ENCODE measurements at regions not wholly inside any gene's neighbourhood (a gene's known extent, or its start where the extent isn't known, plus 50 kb on each side); places are given as distances from the start of the nearest gene placed in this dataset.

DNA sequence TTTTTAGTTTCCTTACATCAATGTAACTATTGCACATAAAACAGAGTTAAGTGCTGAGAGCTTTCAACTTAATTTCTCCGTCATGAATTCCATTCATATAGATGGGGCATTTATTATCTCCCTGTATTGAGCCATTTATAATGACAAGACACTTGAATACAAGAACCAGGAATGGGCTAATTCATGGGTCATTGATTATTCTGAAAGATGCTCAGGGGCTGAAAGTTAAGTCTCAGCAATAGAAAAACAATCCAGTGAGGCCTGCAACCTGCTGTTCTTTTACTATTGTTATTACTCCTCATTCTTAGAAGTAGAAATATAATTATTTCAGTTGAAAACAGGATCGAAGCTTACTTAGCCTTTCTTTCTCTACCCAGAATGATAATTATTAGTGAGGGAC is 307.7 kb downstream of the MMUT start:
- CTCF ChIA-PET, result no interaction called here
- FAIRE-seq, result no peak
- intact Hi-C loops (cut with micrococcal nuclease; ENCODE audit: unreplicated experiment), result no loop called here
- TF ChIP-seq, protein P1, sequence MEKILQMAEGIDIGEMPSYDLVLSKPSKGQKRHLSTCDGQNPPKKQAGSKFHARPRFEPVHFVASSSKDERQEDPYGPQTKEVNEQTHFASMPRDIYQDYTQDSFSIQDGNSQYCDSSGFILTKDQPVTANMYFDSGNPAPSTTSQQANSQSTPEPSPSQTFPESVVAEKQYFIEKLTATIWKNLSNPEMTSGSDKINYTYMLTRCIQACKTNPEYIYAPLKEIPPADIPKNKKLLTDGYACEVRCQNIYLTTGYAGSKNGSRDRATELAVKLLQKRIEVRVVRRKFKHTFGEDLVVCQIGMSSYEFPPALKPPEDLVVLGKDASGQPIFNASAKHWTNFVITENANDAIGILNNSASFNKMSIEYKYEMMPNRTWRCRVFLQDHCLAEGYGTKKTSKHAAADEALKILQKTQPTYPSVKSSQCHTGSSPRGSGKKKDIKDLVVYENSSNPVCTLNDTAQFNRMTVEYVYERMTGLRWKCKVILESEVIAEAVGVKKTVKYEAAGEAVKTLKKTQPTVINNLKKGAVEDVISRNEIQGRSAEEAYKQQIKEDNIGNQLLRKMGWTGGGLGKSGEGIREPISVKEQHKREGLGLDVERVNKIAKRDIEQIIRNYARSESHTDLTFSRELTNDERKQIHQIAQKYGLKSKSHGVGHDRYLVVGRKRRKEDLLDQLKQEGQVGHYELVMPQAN (conservative IDR thresholded peaks at IDR 0.05), result no peak
- TF ChIP-seq, protein P2, sequence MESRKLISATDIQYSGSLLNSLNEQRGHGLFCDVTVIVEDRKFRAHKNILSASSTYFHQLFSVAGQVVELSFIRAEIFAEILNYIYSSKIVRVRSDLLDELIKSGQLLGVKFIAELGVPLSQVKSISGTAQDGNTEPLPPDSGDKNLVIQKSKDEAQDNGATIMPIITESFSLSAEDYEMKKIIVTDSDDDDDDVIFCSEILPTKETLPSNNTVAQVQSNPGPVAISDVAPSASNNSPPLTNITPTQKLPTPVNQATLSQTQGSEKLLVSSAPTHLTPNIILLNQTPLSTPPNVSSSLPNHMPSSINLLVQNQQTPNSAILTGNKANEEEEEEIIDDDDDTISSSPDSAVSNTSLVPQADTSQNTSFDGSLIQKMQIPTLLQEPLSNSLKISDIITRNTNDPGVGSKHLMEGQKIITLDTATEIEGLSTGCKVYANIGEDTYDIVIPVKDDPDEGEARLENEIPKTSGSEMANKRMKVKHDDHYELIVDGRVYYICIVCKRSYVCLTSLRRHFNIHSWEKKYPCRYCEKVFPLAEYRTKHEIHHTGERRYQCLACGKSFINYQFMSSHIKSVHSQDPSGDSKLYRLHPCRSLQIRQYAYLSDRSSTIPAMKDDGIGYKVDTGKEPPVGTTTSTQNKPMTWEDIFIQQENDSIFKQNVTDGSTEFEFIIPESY (IDR thresholded peaks at IDR 0.05), result no peak
- TF ChIP-seq SIX5 (IDR thresholded peaks at IDR 0.05; ENCODE audit: low read depth, low read length, severe bottlenecking), result no peak
- no peak for TF ChIP-seq LARP7 (IDR thresholded peaks at IDR 0.05)
- TF ChIP-seq JUNB (IDR thresholded peaks at IDR 0.05), result no peak
- TF ChIP-seq RELA (IDR thresholded peaks at IDR 0.05; ENCODE audit: borderline replicate concordance, partially characterized antibody), result no peak
- TF ChIP-seq POLR2AphosphoS2 (IDR thresholded peaks at IDR 0.05; ENCODE audit: low read depth, low read length), result no peak
- TF ChIP-seq, protein P3, sequence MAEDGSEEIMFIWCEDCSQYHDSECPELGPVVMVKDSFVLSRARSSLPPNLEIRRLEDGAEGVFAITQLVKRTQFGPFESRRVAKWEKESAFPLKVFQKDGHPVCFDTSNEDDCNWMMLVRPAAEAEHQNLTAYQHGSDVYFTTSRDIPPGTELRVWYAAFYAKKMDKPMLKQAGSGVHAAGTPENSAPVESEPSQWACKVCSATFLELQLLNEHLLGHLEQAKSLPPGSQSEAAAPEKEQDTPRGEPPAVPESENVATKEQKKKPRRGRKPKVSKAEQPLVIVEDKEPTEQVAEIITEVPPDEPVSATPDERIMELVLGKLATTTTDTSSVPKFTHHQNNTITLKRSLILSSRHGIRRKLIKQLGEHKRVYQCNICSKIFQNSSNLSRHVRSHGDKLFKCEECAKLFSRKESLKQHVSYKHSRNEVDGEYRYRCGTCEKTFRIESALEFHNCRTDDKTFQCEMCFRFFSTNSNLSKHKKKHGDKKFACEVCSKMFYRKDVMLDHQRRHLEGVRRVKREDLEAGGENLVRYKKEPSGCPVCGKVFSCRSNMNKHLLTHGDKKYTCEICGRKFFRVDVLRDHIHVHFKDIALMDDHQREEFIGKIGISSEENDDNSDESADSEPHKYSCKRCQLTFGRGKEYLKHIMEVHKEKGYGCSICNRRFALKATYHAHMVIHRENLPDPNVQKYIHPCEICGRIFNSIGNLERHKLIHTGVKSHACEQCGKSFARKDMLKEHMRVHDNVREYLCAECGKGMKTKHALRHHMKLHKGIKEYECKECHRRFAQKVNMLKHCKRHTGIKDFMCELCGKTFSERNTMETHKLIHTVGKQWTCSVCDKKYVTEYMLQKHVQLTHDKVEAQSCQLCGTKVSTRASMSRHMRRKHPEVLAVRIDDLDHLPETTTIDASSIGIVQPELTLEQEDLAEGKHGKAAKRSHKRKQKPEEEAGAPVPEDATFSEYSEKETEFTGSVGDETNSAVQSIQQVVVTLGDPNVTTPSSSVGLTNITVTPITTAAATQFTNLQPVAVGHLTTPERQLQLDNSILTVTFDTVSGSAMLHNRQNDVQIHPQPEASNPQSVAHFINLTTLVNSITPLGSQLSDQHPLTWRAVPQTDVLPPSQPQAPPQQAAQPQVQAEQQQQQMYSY (CRISPR knock-in tag; IDR thresholded peaks at IDR 0.05), result no peak
- no peak for TF ChIP-seq HCFC1 (IDR thresholded peaks at IDR 0.05; ENCODE audit: low read length)
- TF ChIP-seq SMARCA5 (IDR thresholded peaks at IDR 0.05), result no peak
- TF ChIP-seq ZSCAN29 (IDR thresholded peaks at IDR 0.05), result no peak
- no peak for TF ChIP-seq CREM (IDR thresholded peaks at IDR 0.05; ENCODE audit: low read depth)
- no peak for TF ChIP-seq ASH2L (IDR thresholded peaks at IDR 0.05; ENCODE audit: borderline replicate concordance, low read depth)
- TF ChIP-seq HDAC2 (IDR thresholded peaks at IDR 0.05), result no peak
- TF ChIP-seq, protein P4, sequence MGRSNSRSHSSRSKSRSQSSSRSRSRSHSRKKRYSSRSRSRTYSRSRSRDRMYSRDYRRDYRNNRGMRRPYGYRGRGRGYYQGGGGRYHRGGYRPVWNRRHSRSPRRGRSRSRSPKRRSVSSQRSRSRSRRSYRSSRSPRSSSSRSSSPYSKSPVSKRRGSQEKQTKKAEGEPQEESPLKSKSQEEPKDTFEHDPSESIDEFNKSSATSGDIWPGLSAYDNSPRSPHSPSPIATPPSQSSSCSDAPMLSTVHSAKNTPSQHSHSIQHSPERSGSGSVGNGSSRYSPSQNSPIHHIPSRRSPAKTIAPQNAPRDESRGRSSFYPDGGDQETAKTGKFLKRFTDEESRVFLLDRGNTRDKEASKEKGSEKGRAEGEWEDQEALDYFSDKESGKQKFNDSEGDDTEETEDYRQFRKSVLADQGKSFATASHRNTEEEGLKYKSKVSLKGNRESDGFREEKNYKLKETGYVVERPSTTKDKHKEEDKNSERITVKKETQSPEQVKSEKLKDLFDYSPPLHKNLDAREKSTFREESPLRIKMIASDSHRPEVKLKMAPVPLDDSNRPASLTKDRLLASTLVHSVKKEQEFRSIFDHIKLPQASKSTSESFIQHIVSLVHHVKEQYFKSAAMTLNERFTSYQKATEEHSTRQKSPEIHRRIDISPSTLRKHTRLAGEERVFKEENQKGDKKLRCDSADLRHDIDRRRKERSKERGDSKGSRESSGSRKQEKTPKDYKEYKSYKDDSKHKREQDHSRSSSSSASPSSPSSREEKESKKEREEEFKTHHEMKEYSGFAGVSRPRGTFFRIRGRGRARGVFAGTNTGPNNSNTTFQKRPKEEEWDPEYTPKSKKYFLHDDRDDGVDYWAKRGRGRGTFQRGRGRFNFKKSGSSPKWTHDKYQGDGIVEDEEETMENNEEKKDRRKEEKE (IDR thresholded peaks at IDR 0.05), result no peak
- TF ChIP-seq TCF3 (IDR thresholded peaks at IDR 0.05; ENCODE audit: borderline replicate concordance, insufficient read depth, low read depth, low read length), result no peak

More for the DNA sequence above, 307.7 kb downstream of the MMUT start:
- in situ Hi-C loops (cut with MboI), result no loop called here
- Histone ChIP-seq H3K36me3 (ENCODE audit: control insufficient read depth in 2 of 2, insufficient read depth in 2 of 2, low read length in 1 of 2) (no peaks in the 10 kb centered on the region), H2AFZ (ENCODE audit: control insufficient read depth, low read depth, low read length) (no peak overlapping the region), H3K4me3 (no peak overlapping the region), H3K4me1 (ENCODE audit: control insufficient read depth, insufficient read depth, low read length) (no peaks in the 10 kb centered on the region), H3K27me3 (replicated peaks in 1 of 2; ENCODE audit: control insufficient read depth in 2 of 2, insufficient read depth in 2 of 2, low read length in 1 of 2) (no peaks in the 10 kb centered on the region), H3K79me2 (ENCODE audit: control insufficient read depth, insufficient read depth, low read length) (no peaks in the 10 kb centered on the region), H3K9ac (ENCODE audit: control insufficient read depth, insufficient read depth, low read length) (no peak overlapping the region), H3K9me3 (replicated peaks; ENCODE audit: control insufficient read depth, insufficient read depth, low read length) (no peaks in the 10 kb centered on the region), H4K20me1 (ENCODE audit: control insufficient read depth, insufficient read depth) (no peaks in the 10 kb centered on the region), H3K4me2 (ENCODE audit: control insufficient read depth, insufficient read depth) (no peak overlapping the region), H3K27ac (ENCODE audit: control insufficient read depth, insufficient read depth) (no peak overlapping the region)
- ChIA-PET POLR2A (no interaction called here), RAD21 (ENCODE audit: unreplicated experiment) (no interaction called here), SMC1A (ENCODE audit: uncharacterized antibody, unreplicated experiment) (no interaction called here)
- BruUV-seq (replicated peaks), result no TSS peak
- no peak for DNase-seq (ENCODE audit: low read depth, low spot score)
- 0% methylated on average over 2 of the region's 2 CpGs for WGBS (ENCODE audit: insufficient coverage, insufficient replicate concordance, low lambda C conversion rate, missing lambda C conversion rate)
- ATAC-seq, result no peak

Measured in GM12878 (cell line).